SU-DHL-6 (cell line): ENCODE measurements at regions not wholly inside any gene's neighbourhood (a gene's known extent, or its start where the extent isn't known, plus 50 kb on each side); places are given as distances from the start of the nearest gene placed in this dataset.

Experiments
- H2AFZ ChIP-seq: fragments of 200-600 bp; sonication (generic); 2 replicates; pipeline ENCODE4 v1.6.1; 2014; ENCODE audit warnings: low read depth, mild to moderate bottlenecking, moderate library complexity, mixed read lengths, antibody characterized with exemption, low read length; ENCODE audit not compliant: severe bottlenecking
- H3F3A ChIP-seq: fragments of 200-600 bp; shearing (Covaris generic); 2 replicates; pipeline ENCODE4 v1.6.0; 2016; ENCODE audit warnings: antibody characterized with exemption, mild to moderate bottlenecking; ENCODE audit not compliant: insufficient read depth
- H3K27ac ChIP-seq: fragments of 200-600 bp; sonication (generic); 2 replicates; pipeline ENCODE4 v1.5.1; 2016; ENCODE audit warnings: low read depth, mild to moderate bottlenecking, low read length, moderate library complexity, mixed read lengths
- H3K27me3 ChIP-seq: fragments of 200-600 bp; sonication (generic), shearing (Covaris generic); 2 replicates; pipeline ENCODE4 v1.6.0; 2014; ENCODE audit warnings: mild to moderate bottlenecking, low read length
- H3K36me3 ChIP-seq: fragments of 200-600 bp; sonication (generic); 2 replicates; pipeline ENCODE4 v1.6.1; 2014; ENCODE audit warnings: mild to moderate bottlenecking, low read length, mixed read lengths
- H3K4me2 ChIP-seq: fragments of 300-600, 200-600 bp; shearing (Covaris generic), sonication (generic); 2 replicates; pipeline ENCODE4 v1.6.0; 2014; ENCODE audit warnings: low read length, low read depth, mild to moderate bottlenecking; ENCODE audit not compliant: poor library complexity, severe bottlenecking
- H3K4me3 ChIP-seq: fragments of 200-600 bp; sonication (generic); 2 replicates; pipeline ENCODE4 v1.5.1; 2014; ENCODE audit warnings: antibody characterized with exemption, low read length, mild to moderate bottlenecking, mixed read lengths; ENCODE audit not compliant: insufficient read depth, poor library complexity, severe bottlenecking
- H3K79me2 ChIP-seq: fragments of 200-600 bp; sonication (generic); 2 replicates; pipeline ENCODE4 v1.6.1; 2014; ENCODE audit warnings: mild to moderate bottlenecking, low read length, moderate library complexity; ENCODE audit not compliant: insufficient read depth
- H3K9ac ChIP-seq: fragments of 200-600 bp; sonication (generic); 2 replicates; pipeline ENCODE4 v1.7.0; 2014; ENCODE audit warnings: mild to moderate bottlenecking, low read length
- H3K9me2 ChIP-seq: fragments of 200-600 bp; sonication (generic); replicated peaks from 2 replicates; pipeline ENCODE4 v1.6.1; 2014; ENCODE audit warnings: low read length; ENCODE audit not compliant: insufficient read depth
- H3K9me3 ChIP-seq: fragments of 200-600 bp; sonication (generic); 2 replicates; pipeline ENCODE4 v1.6.1; 2014; ENCODE audit warnings: low read length, mixed read lengths; ENCODE audit not compliant: insufficient read depth
- H4K20me1 ChIP-seq: fragments of 200-600 bp; sonication (generic); 2 replicates; pipeline ENCODE4 v1.6.1; 2014; ENCODE audit warnings: low read depth, mild to moderate bottlenecking, antibody characterized with exemption, low read length, moderate library complexity, mixed read lengths
- EZH2phosphoT487 ChIP-seq: fragments of 200-600 bp; sonication (generic), shearing (Covaris generic); conservative IDR thresholded peaks from 2 replicates; pipeline ENCODE4 v1.6.1; 2018; ENCODE audit warnings: mild to moderate bottlenecking, antibody characterized with exemption, low read length, moderate library complexity, mixed read lengths
- TF ChIP-seq, protein P1 (sequence below): fragments of 200-600 bp; sonication (generic); IDR thresholded peaks from one replicate; pipeline ENCODE4 v1.5.1; 2017; ENCODE audit warnings: antibody characterized with exemption, mild to moderate bottlenecking, low read length, moderate library complexity; ENCODE audit not compliant: insufficient read depth, poor library complexity, severe bottlenecking

DNA sequence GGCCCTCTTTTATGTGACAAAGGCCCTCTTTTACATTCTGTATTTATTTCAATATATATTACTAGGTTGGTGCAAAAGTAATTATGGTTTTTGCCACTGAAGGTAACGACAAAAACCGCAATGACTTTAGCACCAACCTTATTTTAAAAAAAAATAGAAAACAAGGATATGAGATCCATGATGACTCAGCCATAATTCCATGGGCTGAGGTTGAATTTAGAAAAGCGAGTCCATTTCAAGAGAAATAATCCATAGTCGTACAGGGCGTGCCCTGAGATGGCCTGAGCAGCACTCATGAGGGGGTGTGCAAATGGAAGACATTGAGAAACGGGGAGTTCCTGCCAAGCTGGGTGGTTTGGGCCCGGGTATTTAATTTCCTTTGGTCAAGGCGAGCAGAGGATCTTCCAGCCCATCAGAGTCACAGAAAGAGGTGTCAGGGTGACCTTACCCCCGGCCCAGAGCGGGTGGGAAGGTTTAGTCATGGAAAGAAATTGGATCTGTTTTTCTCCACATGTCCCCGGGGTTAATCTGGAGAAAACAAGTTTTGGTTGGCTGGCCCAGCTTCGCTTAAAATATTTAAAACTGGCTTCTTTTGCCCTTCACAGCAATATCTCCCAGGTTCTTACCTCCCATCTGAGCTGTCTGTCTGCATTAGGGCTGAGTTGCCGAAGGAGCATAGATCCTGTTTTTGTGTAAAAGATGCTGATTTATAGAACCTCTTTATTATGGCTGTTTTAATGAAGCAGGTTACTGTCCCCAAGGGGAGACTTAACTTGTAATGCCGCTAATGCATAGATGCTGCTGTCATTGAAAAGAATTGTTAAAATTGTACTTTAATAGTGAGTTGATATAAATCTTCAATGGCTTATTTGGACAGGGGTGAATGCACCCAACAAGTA lies 255.6 kb downstream of the PREX1 start:
- no peaks in the 10 kb centered on the region for H3K27me3 ChIP-seq

DNA sequence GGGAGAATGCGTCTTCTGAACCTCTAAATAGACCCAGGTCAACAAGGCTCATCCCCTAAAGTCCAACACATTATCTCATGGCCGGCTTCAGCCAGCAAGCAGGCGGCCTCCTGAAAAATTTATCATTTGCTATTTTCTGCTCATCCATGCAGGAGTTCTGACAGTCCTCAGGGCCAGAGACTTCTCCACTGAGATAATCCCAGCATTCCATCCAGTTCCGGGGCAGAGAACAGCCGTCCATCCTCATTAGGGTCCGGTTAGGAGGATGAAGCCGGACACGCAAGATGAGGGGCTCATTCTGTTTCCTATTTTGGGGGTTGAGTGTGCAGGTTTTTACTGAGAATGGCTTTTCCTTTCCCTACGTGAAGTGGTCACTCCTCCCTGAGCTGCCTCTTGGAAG lies 258.1 kb downstream of the PREX1 start:
- TF ChIP-seq EZH2phosphoT487: no peak
- H3K9me3 ChIP-seq: no peaks in the 10 kb centered on the region
- H4K20me1 ChIP-seq: no peaks in the 10 kb centered on the region
- no peaks in the 10 kb centered on the region for H3K79me2 ChIP-seq
- H3K9ac ChIP-seq: no peak overlapping the region
- H3K27me3 ChIP-seq: no peaks in the 10 kb centered on the region
- no peaks in the 10 kb centered on the region for H3K36me3 ChIP-seq
- H3F3A ChIP-seq: no peaks in the 10 kb centered on the region
- no peak overlapping the region for H3K4me2 ChIP-seq
- H3K9me2 ChIP-seq: no peaks in the 10 kb centered on the region
- no peak overlapping the region for H3K4me3 ChIP-seq
- no peak overlapping the region for H2AFZ ChIP-seq
- H3K27ac ChIP-seq: no peak overlapping the region

More for the DNA sequence above, 255.6 kb downstream of the PREX1 start:
- H3K4me2 ChIP-seq: no peak overlapping the region
- no peak overlapping the region for H2AFZ ChIP-seq
- H3K9ac ChIP-seq: no peak overlapping the region
- no peaks in the 10 kb centered on the region for H3K79me2 ChIP-seq
- H3K36me3 ChIP-seq: no peaks in the 10 kb centered on the region
- TF ChIP-seq EZH2phosphoT487: no peak
- no peaks in the 10 kb centered on the region for H4K20me1 ChIP-seq
- no peaks in the 10 kb centered on the region for H3F3A ChIP-seq
- H3K4me3 ChIP-seq: no peak overlapping the region
- H3K9me2 ChIP-seq: no peaks in the 10 kb centered on the region
- H3K9me3 ChIP-seq: no peaks in the 10 kb centered on the region
- no peak overlapping the region for H3K27ac ChIP-seq

DNA sequence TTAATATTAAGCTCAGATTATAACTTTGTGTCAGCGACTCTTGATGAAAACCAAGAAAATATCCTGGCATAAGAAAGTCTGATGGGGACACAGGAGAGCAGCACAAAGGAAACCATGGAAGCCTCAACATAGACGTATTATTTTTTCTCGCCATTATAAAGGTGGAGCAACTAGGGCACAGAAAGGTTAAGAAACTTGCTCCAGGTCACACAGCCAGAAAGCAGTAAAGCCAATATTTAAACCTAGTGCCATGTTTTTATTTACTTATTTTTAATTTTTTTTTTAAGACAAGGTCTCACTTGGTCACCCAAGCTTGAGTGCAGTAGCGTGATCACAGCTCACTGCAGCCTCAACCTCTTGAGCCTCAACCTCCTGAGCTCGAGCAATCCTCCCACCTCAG lies 259.3 kb downstream of the PREX1 start:
- no peaks in the 10 kb centered on the region for H3K27me3 ChIP-seq
- no peak overlapping the region for H3K9ac ChIP-seq
- no peak overlapping the region for H3K4me3 ChIP-seq
- TF ChIP-seq EZH2phosphoT487: no peak
- TF ChIP-seq, protein P1, sequence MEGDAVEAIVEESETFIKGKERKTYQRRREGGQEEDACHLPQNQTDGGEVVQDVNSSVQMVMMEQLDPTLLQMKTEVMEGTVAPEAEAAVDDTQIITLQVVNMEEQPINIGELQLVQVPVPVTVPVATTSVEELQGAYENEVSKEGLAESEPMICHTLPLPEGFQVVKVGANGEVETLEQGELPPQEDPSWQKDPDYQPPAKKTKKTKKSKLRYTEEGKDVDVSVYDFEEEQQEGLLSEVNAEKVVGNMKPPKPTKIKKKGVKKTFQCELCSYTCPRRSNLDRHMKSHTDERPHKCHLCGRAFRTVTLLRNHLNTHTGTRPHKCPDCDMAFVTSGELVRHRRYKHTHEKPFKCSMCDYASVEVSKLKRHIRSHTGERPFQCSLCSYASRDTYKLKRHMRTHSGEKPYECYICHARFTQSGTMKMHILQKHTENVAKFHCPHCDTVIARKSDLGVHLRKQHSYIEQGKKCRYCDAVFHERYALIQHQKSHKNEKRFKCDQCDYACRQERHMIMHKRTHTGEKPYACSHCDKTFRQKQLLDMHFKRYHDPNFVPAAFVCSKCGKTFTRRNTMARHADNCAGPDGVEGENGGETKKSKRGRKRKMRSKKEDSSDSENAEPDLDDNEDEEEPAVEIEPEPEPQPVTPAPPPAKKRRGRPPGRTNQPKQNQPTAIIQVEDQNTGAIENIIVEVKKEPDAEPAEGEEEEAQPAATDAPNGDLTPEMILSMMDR: no peak
- H2AFZ ChIP-seq: no peak overlapping the region
- no peaks in the 10 kb centered on the region for H3K36me3 ChIP-seq
- H3K79me2 ChIP-seq: no peaks in the 10 kb centered on the region
- no peak overlapping the region for H3K4me2 ChIP-seq
- no peaks in the 10 kb centered on the region for H4K20me1 ChIP-seq
- H3K27ac ChIP-seq: no peak overlapping the region
- no peaks in the 10 kb centered on the region for H3K9me3 ChIP-seq
- H3K9me2 ChIP-seq: no peaks in the 10 kb centered on the region
- no peaks in the 10 kb centered on the region for H3F3A ChIP-seq

DNA sequence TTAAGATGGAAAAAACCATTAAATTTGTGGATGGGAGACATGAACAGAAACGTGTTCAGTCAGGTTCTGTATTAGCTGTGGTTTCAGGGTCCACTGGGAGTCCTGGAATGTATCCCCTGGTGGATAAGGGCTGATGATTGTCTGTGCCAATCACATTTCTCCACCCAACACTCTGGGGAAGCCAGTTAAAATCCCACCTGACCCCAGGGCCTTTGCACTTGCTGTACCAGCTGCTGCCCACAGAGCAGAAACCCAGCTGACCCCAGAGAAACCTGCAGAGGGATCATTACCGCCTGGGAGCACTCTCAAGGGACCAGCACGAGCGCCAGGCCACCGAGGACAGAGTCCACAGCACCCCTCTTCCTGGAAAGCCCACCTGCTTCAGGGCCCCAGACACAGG lies 260.7 kb downstream of the PREX1 start:
- no peaks in the 10 kb centered on the region for H4K20me1 ChIP-seq
- H3F3A ChIP-seq: no peaks in the 10 kb centered on the region
- no peak overlapping the region for H3K4me2 ChIP-seq
- no peak overlapping the region for H3K27ac ChIP-seq
- no peak overlapping the region for H3K9ac ChIP-seq
- H3K27me3 ChIP-seq: no peaks in the 10 kb centered on the region
- no peak overlapping the region for H2AFZ ChIP-seq
- no peaks in the 10 kb centered on the region for H3K79me2 ChIP-seq
- no peaks in the 10 kb centered on the region for H3K36me3 ChIP-seq
- no peak overlapping the region for H3K4me3 ChIP-seq
- no peaks in the 10 kb centered on the region for H3K9me3 ChIP-seq
- H3K9me2 ChIP-seq: no peaks in the 10 kb centered on the region
- TF ChIP-seq, protein P1: no peak
- no peak for TF ChIP-seq EZH2phosphoT487
